Thyroid gland (tissue), 4 donors: ENCODE measurements at regions not wholly inside any gene's neighbourhood (a gene's known extent, or its start where the extent isn't known, plus 50 kb on each side); places are given as distances from the start of the nearest gene placed in this dataset.

ENCODE experiments used
- DNase-seq, 2 donors: peaks; one replicate each; pipeline ENCODE4 v3.0.0-alpha.2; 2019
- H3K27ac ChIP-seq, 3 donors: fragments of 200-600 bp; sonication (generic); 1 replicate in 2 of 3; 2 replicates in 1 of 3; pipeline ENCODE4 v1.5.1; 2016 to 2019; ENCODE audit warnings: mild to moderate bottlenecking in 1 of 3, moderate library complexity in 1 of 3
- H3K27me3 ChIP-seq: fragments of 200-600 bp; sonication (generic); one replicate; pipeline ENCODE4 v1.5.1; 2019
- H3K36me3 ChIP-seq, 2 donors: fragments of 200-600 bp; sonication (generic); one replicate each; pipeline ENCODE4 v1.5.1; 2016 to 2019
- H3K4me1 ChIP-seq, 2 donors: fragments of 200-600 bp; sonication (generic); one replicate each; pipeline ENCODE4 v1.5.1; 2017 to 2019
- H3K4me3 ChIP-seq, 3 donors: fragments of 200-600 bp; sonication (generic); replicated peaks in 1 of 3; 1 replicate in 2 of 3; 2 replicates in 1 of 3; pipeline ENCODE4 v1.5.1; 2016; ENCODE audit warnings: mild to moderate bottlenecking in 1 of 3
- H3K9me3 ChIP-seq: fragments of 200-600 bp; sonication (generic); one replicate; pipeline ENCODE4 v1.5.1; 2017
- POLR2A ChIP-seq, 2 donors: fragments of 450-650 bp; IDR thresholded peaks; one replicate each; pipeline ENCODE4 v1.6.1; 2017; ENCODE audit warnings: antibody characterized with exemption in 2 of 2, mild to moderate bottlenecking in 2 of 2, moderate library complexity in 1 of 2
- WGBS, 2 donors: methylation state at CpG; one replicate each; pipeline ENCODE4 v1.1.5; 2017; 5-methylcytosine and 5-hydroxymethylcytosine counted together
- intact Hi-C: fragments of 100-400 bp; cut with DNase I; formaldehyde crosslinking; loops from one replicate; pipeline ENCODE4 v1.15.1; 2023
- TF ChIP-seq, protein P1 (sequence below), 6 experiments: fragments of 200-600 bp in 3 of 6; fragments of 450-650 bp in 3 of 6; sonication (generic) in 3 of 6; IDR thresholded peaks; one replicate each; pipeline ENCODE4 v1.5.1; 2016 to 2019; ENCODE audit warnings: antibody characterized with exemption in 6 of 6, mild to moderate bottlenecking in 2 of 6, inconsistent platforms in 1 of 6, moderate library complexity in 1 of 6

DNA sequence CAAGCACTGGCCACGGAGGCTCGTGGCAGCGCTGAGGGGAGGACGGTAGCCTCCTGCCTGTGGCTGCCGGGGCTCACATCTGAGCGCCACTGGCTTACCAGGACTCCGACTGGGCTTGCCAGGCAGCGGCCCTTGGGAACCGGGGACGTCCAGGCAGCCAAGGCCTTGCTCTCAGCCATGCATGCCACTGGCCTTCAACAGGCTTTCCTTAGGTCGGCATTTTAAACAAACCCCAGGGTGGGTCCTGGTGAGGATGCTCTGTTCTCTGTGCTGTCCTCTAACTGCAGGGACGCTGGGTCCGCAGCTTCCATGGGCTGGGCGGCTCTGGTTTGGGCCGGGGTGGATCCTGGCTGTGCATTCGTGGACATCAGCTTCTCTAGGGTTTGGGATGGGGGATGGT is 59.1 kb upstream of the BHLHE23 start:
- Histone ChIP-seq H3K4me1 (no peaks in the 10 kb centered on the region), H3K9me3 (no peaks in the 10 kb centered on the region), H3K4me3 (no peak overlapping the region), H3K36me3 (no peaks in the 10 kb centered on the region), H3K27ac (no peak overlapping the region), H3K27me3 (no peaks in the 10 kb centered on the region)
- 85 to 87% methylated on average over 6 to 10 of the region's 16 CpGs for WGBS, 2 donors
- no peak for TF ChIP-seq POLR2A (IDR thresholded peaks at IDR 0.05)
- TF ChIP-seq, protein P1, sequence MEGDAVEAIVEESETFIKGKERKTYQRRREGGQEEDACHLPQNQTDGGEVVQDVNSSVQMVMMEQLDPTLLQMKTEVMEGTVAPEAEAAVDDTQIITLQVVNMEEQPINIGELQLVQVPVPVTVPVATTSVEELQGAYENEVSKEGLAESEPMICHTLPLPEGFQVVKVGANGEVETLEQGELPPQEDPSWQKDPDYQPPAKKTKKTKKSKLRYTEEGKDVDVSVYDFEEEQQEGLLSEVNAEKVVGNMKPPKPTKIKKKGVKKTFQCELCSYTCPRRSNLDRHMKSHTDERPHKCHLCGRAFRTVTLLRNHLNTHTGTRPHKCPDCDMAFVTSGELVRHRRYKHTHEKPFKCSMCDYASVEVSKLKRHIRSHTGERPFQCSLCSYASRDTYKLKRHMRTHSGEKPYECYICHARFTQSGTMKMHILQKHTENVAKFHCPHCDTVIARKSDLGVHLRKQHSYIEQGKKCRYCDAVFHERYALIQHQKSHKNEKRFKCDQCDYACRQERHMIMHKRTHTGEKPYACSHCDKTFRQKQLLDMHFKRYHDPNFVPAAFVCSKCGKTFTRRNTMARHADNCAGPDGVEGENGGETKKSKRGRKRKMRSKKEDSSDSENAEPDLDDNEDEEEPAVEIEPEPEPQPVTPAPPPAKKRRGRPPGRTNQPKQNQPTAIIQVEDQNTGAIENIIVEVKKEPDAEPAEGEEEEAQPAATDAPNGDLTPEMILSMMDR (IDR thresholded peaks at IDR 0.05): no peak
- intact Hi-C loops: no loop called here
- no peak for DNase-seq

DNA sequence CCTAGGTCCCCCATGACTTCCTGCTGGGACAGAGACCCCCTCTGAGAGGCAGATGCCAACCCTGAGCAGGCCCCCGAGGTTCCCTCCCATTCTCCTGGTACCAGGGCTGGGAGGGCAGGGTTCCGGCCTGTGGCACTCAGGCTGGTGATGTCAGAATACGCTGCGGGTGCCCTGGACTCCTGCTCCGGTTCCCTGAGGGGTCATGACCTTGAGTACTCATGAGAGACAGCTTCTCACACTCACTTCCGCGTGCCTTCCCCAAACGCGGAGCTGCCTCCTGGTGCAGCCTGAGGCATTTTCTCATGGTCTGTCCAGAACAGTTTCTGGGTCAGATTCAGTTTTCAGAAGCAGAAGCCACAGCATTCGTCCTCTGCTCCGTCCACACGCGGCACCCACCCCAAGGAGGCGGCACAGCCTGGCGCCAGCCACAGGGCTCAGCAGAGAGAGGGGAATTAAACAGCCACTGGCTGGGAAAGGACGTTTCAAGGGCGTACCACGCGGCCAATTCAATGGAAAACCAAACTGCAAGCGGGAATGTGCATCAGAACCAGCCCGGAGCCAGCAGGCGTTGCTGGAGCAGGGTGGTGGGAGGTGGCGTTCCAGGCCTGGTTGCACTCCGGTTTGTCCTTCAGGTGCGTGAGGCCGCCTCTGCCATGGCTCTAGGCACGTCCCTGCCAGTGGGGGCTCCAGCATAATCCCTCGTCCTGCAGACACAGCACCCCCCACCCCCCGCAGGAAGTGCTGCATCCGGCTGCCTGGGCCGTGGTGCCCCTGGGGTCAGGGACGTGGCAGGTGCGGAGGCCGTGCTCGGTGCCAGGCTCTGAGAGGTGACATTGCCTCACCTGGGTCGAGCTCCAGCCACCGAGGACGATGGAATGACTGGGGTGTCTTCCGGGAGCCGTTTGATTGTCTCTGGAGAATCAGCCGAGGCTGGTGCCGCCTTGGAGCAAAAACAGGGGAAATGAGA is 58.3 kb upstream of the BHLHE23 start:
- Histone ChIP-seq H3K4me1 (no peaks in the 10 kb centered on the region), H3K27me3 (no peaks in the 10 kb centered on the region), H3K27ac (no peak overlapping the region), H3K9me3 (no peaks in the 10 kb centered on the region), H3K36me3 (no peaks in the 10 kb centered on the region), H3K4me3 (no peak overlapping the region)
- intact Hi-C loops: no loop called here
- TF ChIP-seq, protein P1 (IDR thresholded peaks at IDR 0.05): no peak
- TF ChIP-seq POLR2A (IDR thresholded peaks at IDR 0.05): no peak
- 73 to 74% methylated on average over 22 to 33 of the region's 42 CpGs for WGBS, 2 donors
- DNase-seq: no peak

DNA sequence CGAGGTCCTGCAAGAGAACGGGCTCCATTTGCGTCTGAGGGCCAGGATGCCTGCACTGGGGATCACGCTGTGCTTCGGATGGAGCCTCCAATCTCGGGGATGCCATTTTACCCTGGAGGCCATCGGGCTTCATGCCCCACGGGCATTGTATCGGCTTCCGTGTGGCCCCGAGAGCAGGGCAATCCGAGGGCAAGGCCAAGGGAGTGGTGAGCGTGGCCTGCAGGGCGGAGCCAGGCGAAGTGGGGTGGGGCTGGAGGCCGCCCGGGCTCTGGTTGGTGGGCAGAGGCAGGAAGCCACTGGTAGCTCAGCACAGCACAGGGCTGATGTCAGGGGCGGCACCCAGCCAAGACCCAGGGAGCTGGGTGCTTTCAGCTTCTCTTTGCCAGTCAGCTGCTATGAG is 57.5 kb upstream of the BHLHE23 start:
- Histone ChIP-seq H3K27me3 (no peaks in the 10 kb centered on the region), H3K4me1 (no peaks in the 10 kb centered on the region), H3K4me3 (no peak overlapping the region), H3K27ac (no peak overlapping the region), H3K9me3 (no peaks in the 10 kb centered on the region), H3K36me3 (no peaks in the 10 kb centered on the region)
- WGBS, 2 donors: 81 to 89% methylated on average over 9 to 10 of the region's 18 CpGs
- intact Hi-C loops: no loop called here
- DNase-seq: no peak
- TF ChIP-seq, protein P1 (IDR thresholded peaks at IDR 0.05): no peak
- TF ChIP-seq POLR2A (IDR thresholded peaks at IDR 0.05): no peak

DNA sequence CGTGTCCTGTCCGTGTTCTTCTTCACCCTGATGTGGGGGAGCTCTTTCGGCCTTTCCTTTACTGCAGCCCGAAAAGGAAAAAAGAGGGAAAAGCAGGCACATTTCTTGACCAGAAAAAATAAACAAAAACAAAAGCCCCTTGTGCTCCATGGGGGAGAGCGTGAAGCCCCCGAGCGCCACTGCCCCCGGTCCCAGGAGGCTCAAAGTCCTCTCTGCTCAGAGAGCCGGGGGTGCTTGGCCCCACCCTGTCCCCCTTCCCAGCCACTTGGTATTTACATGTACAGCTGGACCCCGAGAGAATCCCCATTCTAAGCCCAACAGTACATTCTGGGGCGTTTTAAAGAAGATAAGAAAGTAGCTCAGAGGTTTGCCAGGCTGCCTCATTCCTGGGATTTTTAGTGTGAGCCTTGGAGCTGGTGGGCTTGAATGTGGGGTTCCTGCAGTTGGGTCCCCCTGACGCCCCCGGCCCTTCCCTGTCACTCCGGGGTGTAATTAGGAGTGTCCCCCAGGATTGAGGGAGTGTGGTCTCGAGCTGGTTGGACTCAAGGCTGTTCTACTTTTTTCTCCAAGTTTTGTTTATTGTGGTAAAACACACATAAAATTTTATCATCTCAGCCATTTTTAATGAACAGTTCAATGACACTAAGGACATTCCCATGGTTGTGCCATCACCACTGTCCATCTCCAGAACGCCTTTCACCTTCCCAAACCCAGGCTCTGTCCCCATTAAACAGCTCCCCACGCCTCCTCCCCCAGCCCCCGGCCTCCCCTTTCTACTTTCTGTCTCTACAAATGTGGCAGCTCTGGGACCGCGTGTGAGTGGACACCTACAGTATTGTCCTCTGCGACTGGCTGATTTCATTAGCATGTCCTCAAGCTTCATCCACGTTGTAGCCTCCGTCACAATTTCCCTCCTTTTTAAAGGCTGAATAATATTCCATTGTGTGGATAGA is 55.7 kb upstream of the BHLHE23 start:
- H3K27me3 ChIP-seq: no peaks in the 10 kb centered on the region
- no peaks in the 10 kb centered on the region for H3K36me3 ChIP-seq
- no peaks in the 10 kb centered on the region for H3K9me3 ChIP-seq
- H3K4me1 ChIP-seq: no peaks in the 10 kb centered on the region
- H3K27ac ChIP-seq: no peak overlapping the region
- WGBS, 2 donors: 80 to 82% methylated on average over 23 of the region's 23 CpGs
- no peak for DNase-seq
- no peak overlapping the region for H3K4me3 ChIP-seq
- no peak for TF ChIP-seq POLR2A (IDR thresholded peaks at IDR 0.05)
- TF ChIP-seq, protein P1 (IDR thresholded peaks at IDR 0.05): no peak
- intact Hi-C loops: no loop called here
